ENCODE measurements at regions not wholly inside any gene's neighbourhood (a gene's known extent, or its start where the extent isn't known, plus 50 kb on each side); places are given as distances from the start of the nearest gene placed in this dataset.

GRCh38 chr3:10561162-10561945 lies 56.0 kb upstream of the ATP2B2 start:
- no peak for DNase-seq (ENCODE audit: low read depth)
- TF ChIP-seq CTCF (IDR thresholded peaks at IDR 0.05; ENCODE audit: control insufficient read depth, extremely low read depth, insufficient read depth), result no peak

GRCh38 chr3:10561946-10562560 lies 56.7 kb upstream of the ATP2B2 start:
- TF ChIP-seq CTCF (IDR thresholded peaks at IDR 0.05; ENCODE audit: control insufficient read depth, extremely low read depth, insufficient read depth), result no peak
- no peak overlapping the region for H3K4me3 ChIP-seq (ENCODE audit: low read depth, low read length)

More at GRCh38 chr3:10561162-10561945, 56.0 kb upstream of the ATP2B2 start:
- no peak overlapping the region for H3K4me3 ChIP-seq (ENCODE audit: low read depth, low read length)

DNA sequence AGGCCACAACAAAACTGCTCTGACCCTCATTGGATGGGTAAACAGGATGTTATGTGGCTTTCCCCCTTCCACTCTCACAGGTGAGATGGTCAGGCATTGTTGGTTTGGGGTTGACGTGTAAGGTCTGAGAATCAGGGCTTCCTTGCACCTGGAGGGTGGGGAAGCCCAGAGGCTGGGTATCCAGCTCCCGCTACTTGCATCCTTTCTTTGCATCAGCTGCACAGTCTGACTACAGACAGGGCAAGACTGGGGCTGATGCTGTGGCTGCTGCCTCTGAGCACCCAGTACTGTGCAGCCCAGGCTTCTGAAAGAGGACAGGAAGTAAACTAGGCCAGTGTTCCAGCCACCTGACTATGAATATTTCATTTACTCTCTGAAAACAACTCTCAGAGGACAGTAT lies 58.0 kb upstream of the ATP2B2 start:
- no peak for TF ChIP-seq CTCF (IDR thresholded peaks at IDR 0.05; ENCODE audit: control insufficient read depth, extremely low read depth, insufficient read depth)
- no peak overlapping the region for H3K4me3 ChIP-seq (ENCODE audit: low read depth, low read length)
- no peak for DNase-seq (ENCODE audit: low read depth)

More at GRCh38 chr3:10561946-10562560, 56.7 kb upstream of the ATP2B2 start:
- no peak for DNase-seq (ENCODE audit: low read depth)

DNA sequence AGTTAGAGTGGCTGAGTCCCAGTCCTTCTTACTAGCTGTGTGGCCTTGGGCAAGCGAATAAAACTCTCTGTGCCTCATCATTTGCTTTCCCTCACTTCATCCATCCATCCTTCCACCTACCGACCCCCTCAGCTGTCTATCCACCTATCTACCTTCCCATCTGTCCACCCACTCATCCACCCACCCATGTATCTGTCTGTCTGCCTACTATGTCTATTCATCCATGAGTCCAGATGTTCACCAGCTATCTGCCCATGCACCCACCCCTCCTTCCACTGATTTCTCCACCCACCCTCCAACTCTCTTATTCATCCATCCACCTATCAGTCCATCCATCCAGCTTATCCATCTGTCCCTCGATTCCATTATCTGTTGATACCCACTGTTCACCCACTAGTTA lies 60.4 kb upstream of the ATP2B2 start:
- TF ChIP-seq CTCF (IDR thresholded peaks at IDR 0.05; ENCODE audit: control insufficient read depth, extremely low read depth, insufficient read depth), result no peak
- DNase-seq (ENCODE audit: low read depth), result no peak
- H3K4me3 ChIP-seq (ENCODE audit: low read depth, low read length), result no peak overlapping the region

DNA sequence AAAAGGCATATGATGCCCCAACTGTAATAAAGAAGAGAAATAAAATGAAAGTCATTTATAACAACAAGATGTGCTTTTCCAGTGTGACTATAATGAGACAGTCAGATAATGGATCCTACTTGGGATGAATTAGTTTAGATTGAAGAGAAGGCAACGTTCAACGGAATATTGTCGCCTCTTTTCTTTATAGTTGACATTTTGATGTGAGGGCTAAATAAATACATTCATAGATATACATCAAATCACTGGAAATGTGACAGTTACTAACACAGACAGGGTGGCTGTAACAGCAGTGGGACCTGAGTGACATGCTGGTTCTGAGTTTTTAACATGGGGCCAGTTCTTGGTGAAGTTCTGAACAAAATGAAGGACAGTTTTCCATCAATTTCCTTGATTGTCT lies 61.1 kb upstream of the ATP2B2 start:
- TF ChIP-seq CTCF (IDR thresholded peaks at IDR 0.05; ENCODE audit: control insufficient read depth, extremely low read depth, insufficient read depth), result no peak
- DNase-seq (ENCODE audit: low read depth), result no peak
- H3K4me3 ChIP-seq (ENCODE audit: low read depth, low read length), result no peak overlapping the region

- no peak overlapping the region for H3K4me3 ChIP-seq (ENCODE audit: low read depth, low read length)
- no peak for TF ChIP-seq CTCF (IDR thresholded peaks at IDR 0.05; ENCODE audit: control insufficient read depth, extremely low read depth, insufficient read depth)
- DNase-seq (ENCODE audit: low read depth), result no peak
Observed at GRCh38 chr3:10568549-10568948, 63.2 kb upstream of the ATP2B2 start.

Measured in LNCaP clone FGC (cell line).